ENCODE measurements at regions not wholly inside any gene's neighbourhood (a gene's known extent, or its start where the extent isn't known, plus 50 kb on each side); places are given as distances from the start of the nearest gene placed in this dataset.

GRCh38 chrX:42220666-42221065, 297.3 kb upstream of the CASK start:
- intact Hi-C loops (cut with micrococcal nuclease; ENCODE audit: unreplicated experiment): no loop called here
- Histone ChIP-seq H3K4me3 (ENCODE audit: low read depth, low read length, poor library complexity, severe bottlenecking) (no peak overlapping the region), H3K4me1 (ENCODE audit: insufficient read depth, low read length, poor library complexity, severe bottlenecking) (no peaks in the 10 kb centered on the region), H3K36me3 (ENCODE audit: insufficient read depth, low read length, poor library complexity, severe bottlenecking) (no peaks in the 10 kb centered on the region), H3K27ac (ENCODE audit: low read depth, low read length, poor library complexity, severe bottlenecking) (no peak overlapping the region), H3K9me3 (ENCODE audit: low read depth, low read length, poor library complexity, severe bottlenecking) (no peaks in the 10 kb centered on the region), H3K27me3 (replicated peaks; ENCODE audit: insufficient read depth, low read depth, low read length, poor library complexity) (no peaks in the 10 kb centered on the region)
- CTCF ChIA-PET: no interaction called here
- DNase-seq (ENCODE audit: low spot score): no peak
- BruUV-seq (replicated peaks): no TSS peak
- TF ChIP-seq CTCF (conservative IDR thresholded peaks at IDR 0.05; ENCODE audit: low read depth, low read length) (no peak), EZH2 (IDR thresholded peaks at IDR 0.05; ENCODE audit: borderline replicate concordance, low read depth, low read length, poor library complexity, severe bottlenecking) (no peak)
- POLR2A ChIA-PET (ENCODE audit: low non-redundant PET): no interaction called here

GRCh38 chrX:42220083-42220482, 296.7 kb upstream of the CASK start:
- POLR2A ChIA-PET (ENCODE audit: low non-redundant PET): no interaction called here
- CTCF ChIA-PET: no interaction called here
- no peaks in the 10 kb centered on the region for H3K36me3 ChIP-seq (ENCODE audit: insufficient read depth, low read length, poor library complexity, severe bottlenecking)
- DNase-seq (ENCODE audit: low spot score): no peak
- BruUV-seq (replicated peaks): no TSS peak
- H3K27me3 ChIP-seq (replicated peaks; ENCODE audit: insufficient read depth, low read depth, low read length, poor library complexity): no peaks in the 10 kb centered on the region
- TF ChIP-seq EZH2 (IDR thresholded peaks at IDR 0.05; ENCODE audit: borderline replicate concordance, low read depth, low read length, poor library complexity, severe bottlenecking): no peak
- H3K4me1 ChIP-seq (ENCODE audit: insufficient read depth, low read length, poor library complexity, severe bottlenecking): no peaks in the 10 kb centered on the region
- intact Hi-C loops (cut with micrococcal nuclease; ENCODE audit: unreplicated experiment): no loop called here
- no peaks in the 10 kb centered on the region for H3K9me3 ChIP-seq (ENCODE audit: low read depth, low read length, poor library complexity, severe bottlenecking)
- no peak overlapping the region for H3K27ac ChIP-seq (ENCODE audit: low read depth, low read length, poor library complexity, severe bottlenecking)
- H3K4me3 ChIP-seq (ENCODE audit: low read depth, low read length, poor library complexity, severe bottlenecking): no peak overlapping the region

- Histone ChIP-seq H3K9me3 (ENCODE audit: low read depth, low read length, poor library complexity, severe bottlenecking) (no peaks in the 10 kb centered on the region), H3K4me1 (ENCODE audit: insufficient read depth, low read length, poor library complexity, severe bottlenecking) (no peaks in the 10 kb centered on the region), H3K4me3 (ENCODE audit: low read depth, low read length, poor library complexity, severe bottlenecking) (no peak overlapping the region), H3K27ac (ENCODE audit: low read depth, low read length, poor library complexity, severe bottlenecking) (no peak overlapping the region), H3K27me3 (replicated peaks; ENCODE audit: insufficient read depth, low read depth, low read length, poor library complexity) (no peaks in the 10 kb centered on the region), H3K36me3 (ENCODE audit: insufficient read depth, low read length, poor library complexity, severe bottlenecking) (no peaks in the 10 kb centered on the region)
- CTCF ChIA-PET: no interaction called here
- TF ChIP-seq CTCF (conservative IDR thresholded peaks at IDR 0.05; ENCODE audit: low read depth, low read length): no peak
- TF ChIP-seq EZH2 (IDR thresholded peaks at IDR 0.05; ENCODE audit: borderline replicate concordance, low read depth, low read length, poor library complexity, severe bottlenecking): no peak
- intact Hi-C loops (cut with micrococcal nuclease; ENCODE audit: unreplicated experiment): no loop called here
- POLR2A ChIA-PET (ENCODE audit: low non-redundant PET): no interaction called here
- no TSS peak for BruUV-seq (replicated peaks)
- DNase-seq (ENCODE audit: low spot score): no peak
These were observed 295.9 kb upstream of the CASK start for GRCh38 chrX:42219231-42219630.

- ChIA-PET CTCF (no interaction called here), POLR2A (ENCODE audit: low non-redundant PET) (no interaction called here)
- no peak overlapping the region for H3K4me3 ChIP-seq (ENCODE audit: low read depth, low read length, poor library complexity, severe bottlenecking)
- DNase-seq (ENCODE audit: low spot score): no peak
- no peaks in the 10 kb centered on the region for H3K9me3 ChIP-seq (ENCODE audit: low read depth, low read length, poor library complexity, severe bottlenecking)
- no peak overlapping the region for H3K27ac ChIP-seq (ENCODE audit: low read depth, low read length, poor library complexity, severe bottlenecking)
- H3K4me1 ChIP-seq (ENCODE audit: insufficient read depth, low read length, poor library complexity, severe bottlenecking): no peaks in the 10 kb centered on the region
- H3K36me3 ChIP-seq (ENCODE audit: insufficient read depth, low read length, poor library complexity, severe bottlenecking): no peaks in the 10 kb centered on the region
- no TSS peak for BruUV-seq (replicated peaks)
- no peaks in the 10 kb centered on the region for H3K27me3 ChIP-seq (replicated peaks; ENCODE audit: insufficient read depth, low read depth, low read length, poor library complexity)
- intact Hi-C loops (cut with micrococcal nuclease; ENCODE audit: unreplicated experiment): no loop called here
- TF ChIP-seq EZH2 (IDR thresholded peaks at IDR 0.05; ENCODE audit: borderline replicate concordance, low read depth, low read length, poor library complexity, severe bottlenecking) (no peak), CTCF (conservative IDR thresholded peaks at IDR 0.05; ENCODE audit: low read depth, low read length) (no peak)
These were observed 272.2 kb upstream of the CASK start for GRCh38 chrX:42195506-42195905.

All from A673 (cell line).